PFSK-1 (cell line): ENCODE measurements at regions not wholly inside any gene's neighbourhood (a gene's known extent, or its start where the extent isn't known, plus 50 kb on each side); places are given as distances from the start of the nearest gene placed in this dataset.

Source experiments
- FOXP2 ChIP-seq: optimal IDR thresholded peaks from 2 replicates; pipeline ENCODE3; 2011; ENCODE audit warnings: borderline replicate concordance, control low read depth, inconsistent platforms; ENCODE audit not compliant: insufficient read depth; ENCODE audit errors: extremely low read length, extremely low read depth
- POLR2AphosphoS5 ChIP-seq: IDR thresholded peaks from 2 replicates; pipeline ENCODE4 v1.6.1; 2012; ENCODE audit warnings: low read depth, mild to moderate bottlenecking, control low read depth, low read length, moderate library complexity
- REST ChIP-seq, 2 experiments: IDR thresholded peaks; 2 replicates each; pipeline versions ENCODE4 v1.6.1 to v1.8.0; 2011 to 2012; ENCODE audit warnings: low read depth in 2 of 2, low read length in 2 of 2, control low read depth in 1 of 2, inconsistent platforms in 1 of 2, mild to moderate bottlenecking in 1 of 2, moderate library complexity in 1 of 2; ENCODE audit not compliant: insufficient read depth in 1 of 2
- TAF1 ChIP-seq: IDR thresholded peaks from 2 replicates; pipeline ENCODE4 v1.6.1; 2012; ENCODE audit warnings: low read length, control low read depth, borderline replicate concordance; ENCODE audit not compliant: insufficient read depth

GRCh38 chr2:14554849-14555545 lies 77.5 kb upstream of the LRATD1 start:
- TF ChIP-seq TAF1 (no peak), FOXP2 (no peak), REST (IDR thresholded peaks at IDR 0.05; ENCODE audit: insufficient read depth in 1 of 2, low read depth in 2 of 2, low read length in 2 of 2) (no peak), POLR2AphosphoS5 (no peak)
